ENCODE measurements at regions not wholly inside any gene's neighbourhood (a gene's known extent, or its start where the extent isn't known, plus 50 kb on each side); places are given as distances from the start of the nearest gene placed in this dataset.

DNA sequence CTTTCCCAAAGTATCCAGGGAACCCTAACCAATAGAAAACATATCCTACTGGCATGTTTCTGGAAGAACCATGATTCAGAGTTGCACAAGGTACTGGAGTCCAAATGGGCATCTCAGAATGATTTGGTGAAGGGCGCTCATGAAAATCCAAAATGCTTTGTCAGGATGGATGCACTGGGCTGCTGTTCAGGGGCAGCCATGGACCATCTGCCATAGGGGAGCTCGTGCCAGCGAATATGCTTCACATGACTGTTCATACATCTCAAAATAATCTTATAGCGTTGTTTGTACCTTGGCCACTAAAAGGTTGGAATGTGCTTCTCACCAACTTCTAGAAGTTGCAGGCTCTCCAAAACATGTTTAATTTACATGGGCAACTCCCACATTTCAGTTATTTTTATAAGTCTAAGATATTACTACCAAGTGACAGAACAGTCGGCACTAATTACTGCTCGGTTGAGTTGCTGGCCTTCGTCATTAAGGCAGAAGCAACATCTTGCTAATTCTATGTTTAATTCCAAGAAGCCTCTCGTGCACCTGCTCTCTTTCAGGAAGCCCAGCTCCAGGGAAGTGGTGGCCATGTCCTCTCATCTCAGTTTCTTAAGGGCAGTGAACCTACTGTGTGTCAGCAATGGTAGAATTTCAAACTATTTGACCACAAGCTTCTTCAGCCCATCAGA lies 1497.7 kb downstream of the TBC1D22A start:
- TF ChIP-seq ARNTL (CRISPR knock-in tag; IDR thresholded peaks at IDR 0.05; ENCODE audit: borderline replicate concordance, low read depth): no peak
- TF ChIP-seq, protein P1, sequence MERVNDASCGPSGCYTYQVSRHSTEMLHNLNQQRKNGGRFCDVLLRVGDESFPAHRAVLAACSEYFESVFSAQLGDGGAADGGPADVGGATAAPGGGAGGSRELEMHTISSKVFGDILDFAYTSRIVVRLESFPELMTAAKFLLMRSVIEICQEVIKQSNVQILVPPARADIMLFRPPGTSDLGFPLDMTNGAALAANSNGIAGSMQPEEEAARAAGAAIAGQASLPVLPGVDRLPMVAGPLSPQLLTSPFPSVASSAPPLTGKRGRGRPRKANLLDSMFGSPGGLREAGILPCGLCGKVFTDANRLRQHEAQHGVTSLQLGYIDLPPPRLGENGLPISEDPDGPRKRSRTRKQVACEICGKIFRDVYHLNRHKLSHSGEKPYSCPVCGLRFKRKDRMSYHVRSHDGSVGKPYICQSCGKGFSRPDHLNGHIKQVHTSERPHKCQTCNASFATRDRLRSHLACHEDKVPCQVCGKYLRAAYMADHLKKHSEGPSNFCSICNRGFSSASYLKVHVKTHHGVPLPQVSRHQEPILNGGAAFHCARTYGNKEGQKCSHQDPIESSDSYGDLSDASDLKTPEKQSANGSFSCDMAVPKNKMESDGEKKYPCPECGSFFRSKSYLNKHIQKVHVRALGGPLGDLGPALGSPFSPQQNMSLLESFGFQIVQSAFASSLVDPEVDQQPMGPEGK (CRISPR knock-in tag; IDR thresholded peaks at IDR 0.05; ENCODE audit: borderline replicate concordance): no peak
- TF ChIP-seq GLIS3 (CRISPR knock-in tag; IDR thresholded peaks at IDR 0.05): no peak
- TF ChIP-seq RARB (CRISPR knock-in tag; IDR thresholded peaks at IDR 0.05): no peak
- TF ChIP-seq ZNF565 (CRISPR knock-in tag; conservative IDR thresholded peaks at IDR 0.05; ENCODE audit: low read depth): no peak
- no peak for TF ChIP-seq SNAI2 (CRISPR knock-in tag; IDR thresholded peaks at IDR 0.05)
- TF ChIP-seq PPARA (CRISPR knock-in tag; IDR thresholded peaks at IDR 0.05; ENCODE audit: borderline replicate concordance): no peak
- TF ChIP-seq, protein P2, sequence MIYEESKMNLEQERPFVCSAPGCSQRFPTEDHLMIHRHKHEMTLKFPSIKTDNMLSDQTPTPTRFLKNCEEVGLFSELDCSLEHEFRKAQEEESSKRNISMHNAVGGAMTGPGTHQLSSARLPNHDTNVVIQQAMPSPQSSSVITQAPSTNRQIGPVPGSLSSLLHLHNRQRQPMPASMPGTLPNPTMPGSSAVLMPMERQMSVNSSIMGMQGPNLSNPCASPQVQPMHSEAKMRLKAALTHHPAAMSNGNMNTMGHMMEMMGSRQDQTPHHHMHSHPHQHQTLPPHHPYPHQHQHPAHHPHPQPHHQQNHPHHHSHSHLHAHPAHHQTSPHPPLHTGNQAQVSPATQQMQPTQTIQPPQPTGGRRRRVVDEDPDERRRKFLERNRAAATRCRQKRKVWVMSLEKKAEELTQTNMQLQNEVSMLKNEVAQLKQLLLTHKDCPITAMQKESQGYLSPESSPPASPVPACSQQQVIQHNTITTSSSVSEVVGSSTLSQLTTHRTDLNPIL (CRISPR knock-in tag; IDR thresholded peaks at IDR 0.05; ENCODE audit: low read depth): no peak

Data from SK-N-SH treated with all-trans-retinoic acid at 6 μM for 48 hours (cell line).